NT2/D1 (cell line): ENCODE measurements at regions not wholly inside any gene's neighbourhood (a gene's known extent, or its start where the extent isn't known, plus 50 kb on each side); places are given as distances from the start of the nearest gene placed in this dataset.

Experiments used
- SUZ12 ChIP-seq: IDR thresholded peaks from 2 replicates; pipeline ENCODE4 v1.6.1; 2011; ENCODE audit not compliant: insufficient read length, insufficient read depth; ENCODE audit errors: extremely low read depth
- YY1 ChIP-seq: IDR thresholded peaks from 2 replicates; pipeline ENCODE4 v1.6.1; 2011; ENCODE audit not compliant: insufficient read length, insufficient read depth
- ZNF274 ChIP-seq: IDR thresholded peaks from 2 replicates; pipeline ENCODE4 v1.6.1; 2011; ENCODE audit warnings: mild to moderate bottlenecking, low read depth, low read length

- no peak for TF ChIP-seq SUZ12
- TF ChIP-seq ZNF274 = no peak
- no peak for TF ChIP-seq YY1
Observed at GRCh38 chr5:105882956-105883481, 1787.7 kb downstream of the EFNA5 start.
